ENCODE measurements at regions not wholly inside any gene's neighbourhood (a gene's known extent, or its start where the extent isn't known, plus 50 kb on each side); places are given as distances from the start of the nearest gene placed in this dataset.
"Not testable (repeated sequence)": the region's sequence is repeated elsewhere in the genome, so short reads cannot be mapped to it uniquely, and the experiment has no call there.

GRCh38 chr6:168188369-168189199 lies 109.6 kb upstream of the FRMD1 start:
- no peaks in the 10 kb centered on the region for H3K36me3 ChIP-seq (ENCODE audit: insufficient read depth, low read depth, low read length)
- no peaks in the 10 kb centered on the region for H3K4me1 ChIP-seq (ENCODE audit: insufficient read depth, low read length)
- H3K9me3 ChIP-seq (ENCODE audit: insufficient read depth, low read depth, low read length) = no peaks in the 10 kb centered on the region; the same call in 1 of the 2 replicates

GRCh38 chr6:168186438-168186837 lies 107.4 kb upstream of the FRMD1 start:
- no peaks in the 10 kb centered on the region for H3K36me3 ChIP-seq (ENCODE audit: insufficient read depth, low read depth, low read length)
- H3K27ac ChIP-seq (ENCODE audit: low read length) = no peak overlapping the region
- peaks cover 20% of the 10 kb centered on the region for H3K27me3 ChIP-seq (ENCODE audit: insufficient read depth, low read length)
- H3K9me3 ChIP-seq (ENCODE audit: insufficient read depth, low read depth, low read length) = no peaks in the 10 kb centered on the region; the same call in 1 of the 2 replicates
- no peak overlapping the region for H3K4me3 ChIP-seq (ENCODE audit: low read length)
- H3K4me1 ChIP-seq (ENCODE audit: insufficient read depth, low read length) = peaks cover 6% of the 10 kb centered on the region; the same call in 1 of the 2 replicates
- H3K9ac ChIP-seq (ENCODE audit: low read depth, low read length) = no peak overlapping the region

More at GRCh38 chr6:168188369-168189199, 109.6 kb upstream of the FRMD1 start:
- H3K27me3 ChIP-seq (ENCODE audit: insufficient read depth, low read length) = 0 out of 2 replicates have a peak, but pooled peaks cover 4% of the 10 kb centered on the region
- H3K27ac ChIP-seq (ENCODE audit: low read length) = no peak overlapping the region
- no peak overlapping the region for H3K9ac ChIP-seq (ENCODE audit: low read depth, low read length)
- no peak overlapping the region for H3K4me3 ChIP-seq (ENCODE audit: low read length)

DNA sequence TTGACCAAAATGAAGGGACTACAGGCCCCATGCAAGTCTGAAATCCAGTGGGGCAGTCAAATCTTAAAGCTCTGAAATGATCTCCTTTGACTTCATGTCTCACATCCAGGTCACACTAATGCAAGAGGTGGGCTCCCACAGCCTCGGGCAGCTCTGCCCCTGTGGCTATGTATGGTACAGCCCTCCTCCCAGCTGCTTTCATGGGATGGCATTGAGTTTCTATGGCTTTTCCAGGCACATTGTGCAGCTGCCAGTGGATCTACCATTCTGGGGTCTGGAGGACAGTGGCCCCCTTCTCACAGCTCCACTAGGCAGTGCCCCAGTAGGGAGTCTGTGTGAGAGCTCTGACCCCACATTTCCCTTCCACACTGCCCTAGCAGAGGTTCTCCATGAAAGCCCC lies 107.0 kb upstream of the FRMD1 start:
- H3K4me1 ChIP-seq (ENCODE audit: insufficient read depth, low read length); H3K36me3 ChIP-seq (ENCODE audit: insufficient read depth, low read depth, low read length); H3K9me3 ChIP-seq (ENCODE audit: insufficient read depth, low read depth, low read length); H3K4me3 ChIP-seq (ENCODE audit: low read length); H3K27ac ChIP-seq (ENCODE audit: low read length); H3K9ac ChIP-seq (ENCODE audit: low read depth, low read length): not testable (repeated sequence)
- peaks cover 23% of the 10 kb centered on the region for H3K27me3 ChIP-seq (ENCODE audit: insufficient read depth, low read length)

- Histone ChIP-seq H3K27me3 (ENCODE audit: insufficient read depth, low read length) (peaks cover 27% of the 10 kb centered on the region), H3K36me3 (ENCODE audit: insufficient read depth, low read depth, low read length) (no peaks in the 10 kb centered on the region), H3K4me1 (ENCODE audit: insufficient read depth, low read length) (peaks cover 6% of the 10 kb centered on the region; the same call in 1 of the 2 replicates), H3K9me3 (ENCODE audit: insufficient read depth, low read depth, low read length) (no peaks in the 10 kb centered on the region; the same call in 1 of the 2 replicates), H3K4me3 (ENCODE audit: low read length) (no peak overlapping the region), H3K27ac (ENCODE audit: low read length) (no peak overlapping the region), H3K9ac (ENCODE audit: low read depth, low read length) (no peak overlapping the region)
Measured at GRCh38 chr6:168184701-168185100, 105.7 kb upstream of the FRMD1 start.

DNA sequence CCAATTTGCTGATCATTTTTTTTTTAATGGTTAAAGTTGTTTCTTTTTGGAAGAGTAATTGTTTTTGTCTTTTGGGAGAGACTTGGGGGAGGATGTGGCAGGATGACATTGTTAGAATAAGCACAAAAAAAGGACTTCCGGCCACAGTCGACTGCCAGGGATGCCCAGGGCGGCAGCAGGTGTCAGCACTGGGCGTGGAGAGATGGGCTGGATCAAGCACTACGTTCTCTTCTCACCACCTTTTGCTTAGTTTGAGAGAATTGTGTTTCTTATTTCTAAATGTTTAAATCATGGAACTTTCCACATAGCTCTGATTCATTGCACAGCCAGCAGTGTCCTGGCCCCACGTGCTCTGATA lies 104.6 kb upstream of the FRMD1 start:
- Histone ChIP-seq H3K4me1 (ENCODE audit: insufficient read depth, low read length) (peaks cover 8% of the 10 kb centered on the region; the same call in 1 of the 2 replicates), H3K36me3 (ENCODE audit: insufficient read depth, low read depth, low read length) (no peaks in the 10 kb centered on the region), H3K9ac (ENCODE audit: low read depth, low read length) (no peak overlapping the region), H3K27ac (ENCODE audit: low read length) (no peak overlapping the region), H3K9me3 (ENCODE audit: insufficient read depth, low read depth, low read length) (no peaks in the 10 kb centered on the region; the same call in 1 of the 2 replicates), H3K4me3 (ENCODE audit: low read length) (no peak overlapping the region), H3K27me3 (ENCODE audit: insufficient read depth, low read length) (peaks cover 27% of the 10 kb centered on the region)

GRCh38 chr6:168182908-168183612 lies 104.0 kb upstream of the FRMD1 start:
- Histone ChIP-seq H3K4me3 (ENCODE audit: low read length) (no peak overlapping the region), H3K4me1 (ENCODE audit: insufficient read depth, low read length) (peaks cover 11% of the 10 kb centered on the region; the same call in 1 of the 2 replicates)

DNA sequence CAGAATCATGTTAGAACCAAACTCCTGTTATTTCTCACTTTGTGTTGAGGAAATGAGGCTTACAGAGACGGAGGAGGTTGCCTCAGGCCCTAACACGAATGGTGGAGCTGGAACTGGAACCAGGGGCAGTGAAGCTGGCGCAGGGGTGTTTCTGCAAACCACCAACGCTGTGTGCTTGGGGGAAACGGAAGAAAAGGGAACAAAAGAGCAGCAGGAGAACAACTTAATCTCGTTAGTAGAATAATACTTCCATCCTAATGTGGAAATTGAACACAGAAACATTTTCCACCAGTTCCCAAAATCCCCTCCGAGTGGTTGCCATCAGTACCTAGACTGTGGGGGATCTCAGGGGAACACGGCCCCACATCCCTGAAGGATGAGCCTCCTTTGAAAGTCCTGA lies 103.4 kb upstream of the FRMD1 start:
- Histone ChIP-seq H3K4me1 (ENCODE audit: insufficient read depth, low read length) (peaks cover 11% of the 10 kb centered on the region; the same call in 1 of the 2 replicates), H3K27me3 (ENCODE audit: insufficient read depth, low read length) (peaks cover 27% of the 10 kb centered on the region), H3K9me3 (ENCODE audit: insufficient read depth, low read depth, low read length) (no peaks in the 10 kb centered on the region; the same call in 1 of the 2 replicates), H3K4me3 (ENCODE audit: low read length) (no peak overlapping the region), H3K9ac (ENCODE audit: low read depth, low read length) (no peak overlapping the region), H3K36me3 (ENCODE audit: insufficient read depth, low read depth, low read length) (no peaks in the 10 kb centered on the region), H3K27ac (ENCODE audit: low read length) (no peak overlapping the region)

More at GRCh38 chr6:168182908-168183612, 104.0 kb upstream of the FRMD1 start:
- Histone ChIP-seq H3K27me3 (ENCODE audit: insufficient read depth, low read length) (peaks cover 27% of the 10 kb centered on the region), H3K27ac (ENCODE audit: low read length) (no peak overlapping the region), H3K9ac (ENCODE audit: low read depth, low read length) (no peak overlapping the region), H3K36me3 (ENCODE audit: insufficient read depth, low read depth, low read length) (no peaks in the 10 kb centered on the region), H3K9me3 (ENCODE audit: insufficient read depth, low read depth, low read length) (no peaks in the 10 kb centered on the region; the same call in 1 of the 2 replicates)

GRCh38 chr6:168181876-168182275 lies 102.9 kb upstream of the FRMD1 start:
- H3K4me3 ChIP-seq (ENCODE audit: low read length) = no peak overlapping the region
- H3K9ac ChIP-seq (ENCODE audit: low read depth, low read length) = no peak overlapping the region
- no peaks in the 10 kb centered on the region; the same call in 1 of the 2 replicates for H3K9me3 ChIP-seq (ENCODE audit: insufficient read depth, low read depth, low read length)
- H3K36me3 ChIP-seq (ENCODE audit: insufficient read depth, low read depth, low read length) = no peaks in the 10 kb centered on the region
- H3K27ac ChIP-seq (ENCODE audit: low read length) = no peak overlapping the region
- H3K27me3 ChIP-seq (ENCODE audit: insufficient read depth, low read length) = peaks cover 27% of the 10 kb centered on the region
- peaks cover 11% of the 10 kb centered on the region; the same call in 1 of the 2 replicates for H3K4me1 ChIP-seq (ENCODE audit: insufficient read depth, low read length)

DNA sequence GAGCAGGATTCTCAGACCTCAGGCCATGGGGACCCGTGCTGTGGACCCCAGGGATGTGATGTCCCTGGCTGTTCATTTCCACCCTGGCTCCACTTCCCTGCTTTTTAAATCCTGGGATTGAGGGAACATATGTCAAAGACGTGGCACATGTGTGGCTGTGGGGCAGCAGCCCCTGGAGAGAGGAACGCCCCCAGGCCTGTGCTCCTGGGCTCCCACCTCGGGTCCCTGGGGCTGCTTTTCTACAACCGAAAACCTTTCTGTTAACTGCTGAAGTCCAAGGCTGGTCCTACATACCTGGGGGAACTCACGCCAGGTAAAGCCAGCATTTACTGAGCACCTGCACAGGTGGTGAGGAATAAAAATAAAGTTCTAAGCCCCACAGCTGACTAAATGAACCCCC lies 102.3 kb upstream of the FRMD1 start:
- Histone ChIP-seq H3K4me1 (ENCODE audit: insufficient read depth, low read length) (peaks cover 11% of the 10 kb centered on the region; the same call in 1 of the 2 replicates), H3K9me3 (ENCODE audit: insufficient read depth, low read depth, low read length) (no peaks in the 10 kb centered on the region), H3K36me3 (ENCODE audit: insufficient read depth, low read depth, low read length) (no peaks in the 10 kb centered on the region), H3K4me3 (ENCODE audit: low read length) (no peak overlapping the region), H3K27me3 (ENCODE audit: insufficient read depth, low read length) (peaks cover 27% of the 10 kb centered on the region), H3K27ac (ENCODE audit: low read length) (no peak overlapping the region), H3K9ac (ENCODE audit: low read depth, low read length) (no peak overlapping the region; the same call in 1 of the 2 replicates)

DNA sequence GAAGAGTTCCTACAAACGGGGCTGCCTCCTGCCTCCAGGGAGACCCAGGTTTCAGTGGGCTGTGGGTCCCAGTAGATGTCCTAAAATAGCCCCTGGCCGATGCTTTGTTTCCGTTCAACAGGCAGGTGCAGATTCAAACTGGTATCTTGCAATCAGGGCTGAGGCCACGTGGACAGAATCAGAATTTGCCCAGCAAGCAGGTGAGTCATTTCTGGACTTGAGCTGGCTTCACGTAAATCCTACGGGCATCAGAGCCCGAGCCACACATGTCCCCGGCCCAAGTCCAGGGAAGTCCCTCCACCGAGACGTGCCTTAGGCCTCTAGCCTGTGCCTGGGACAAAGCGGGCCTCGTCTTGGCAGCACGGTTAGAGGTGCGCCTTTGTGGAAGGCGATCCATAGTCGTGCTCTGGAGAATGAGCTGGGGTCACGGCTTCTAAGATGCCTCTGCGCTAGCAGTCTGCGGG lies 101.6 kb upstream of the FRMD1 start:
- H3K27me3 ChIP-seq (ENCODE audit: insufficient read depth, low read length) = peaks cover 27% of the 10 kb centered on the region
- no peak overlapping the region for H3K4me3 ChIP-seq (ENCODE audit: low read length)
- H3K9me3 ChIP-seq (ENCODE audit: insufficient read depth, low read depth, low read length) = no peaks in the 10 kb centered on the region
- peak overlapping the region; percentile 0; the same call in 1 of the 2 replicates for H3K9ac ChIP-seq (ENCODE audit: low read depth, low read length)
- H3K36me3 ChIP-seq (ENCODE audit: insufficient read depth, low read depth, low read length) = no peaks in the 10 kb centered on the region
- peaks cover 14% of the 10 kb centered on the region; the same call in 1 of the 2 replicates for H3K4me1 ChIP-seq (ENCODE audit: insufficient read depth, low read length)
- no peak overlapping the region for H3K27ac ChIP-seq (ENCODE audit: low read length)

- Histone ChIP-seq H3K9ac (ENCODE audit: low read depth, low read length) (no peak overlapping the region), H3K9me3 (ENCODE audit: insufficient read depth, low read depth, low read length) (no peaks in the 10 kb centered on the region), H3K27me3 (ENCODE audit: insufficient read depth, low read length) (peaks cover 27% of the 10 kb centered on the region), H3K36me3 (ENCODE audit: insufficient read depth, low read depth, low read length) (no peaks in the 10 kb centered on the region), H3K4me3 (ENCODE audit: low read length) (no peak overlapping the region), H3K27ac (ENCODE audit: low read length) (no peak overlapping the region), H3K4me1 (ENCODE audit: insufficient read depth, low read length) (peaks cover 14% of the 10 kb centered on the region; the same call in 1 of the 2 replicates)
Measured at GRCh38 chr6:168179702-168180382, 100.8 kb upstream of the FRMD1 start.

All from iPS-20b (cell line).